Omental fat pad (tissue), 3 donors: ENCODE measurements at regions not wholly inside any gene's neighbourhood (a gene's known extent, or its start where the extent isn't known, plus 50 kb on each side); places are given as distances from the start of the nearest gene placed in this dataset.

ENCODE experiments used
- ATAC-seq: fragments of 150-250 bp; one replicate; pipeline ENCODE4 v1.9.1; 2016; ENCODE audit warnings: mild to moderate bottlenecking, moderate library complexity; ENCODE audit not compliant: low FRiP score
- DNase-seq: peaks from one replicate; pipeline ENCODE4 v3.0.0-alpha.2; 2019; ENCODE audit warnings: low spot score
- CTCF ChIP-seq, 3 donors: fragments of 450-650 bp; IDR thresholded peaks; one replicate each; pipeline ENCODE4 v1.5.1; 2016 to 2017; ENCODE audit warnings: antibody characterized with exemption in 3 of 3, mild to moderate bottlenecking in 3 of 3, moderate library complexity in 2 of 3

GRCh38 chrX:68999356-68999755, 165.9 kb downstream of the PJA1 start:
- DNase-seq, result no peak
- no peak for TF ChIP-seq CTCF (IDR thresholded peaks at IDR 0.05)
- peak; percentile 38 for ATAC-seq

- DNase-seq, result no peak
- ATAC-seq, result no peak
- no peak for TF ChIP-seq CTCF (IDR thresholded peaks at IDR 0.05)
These were observed 166.5 kb downstream of the PJA1 start for GRCh38 chrX:68998716-68999115.

GRCh38 chrX:68997911-68998310, 167.3 kb downstream of the PJA1 start:
- ATAC-seq (peak; percentile 61), DNase-seq (no peak)
- no peak for TF ChIP-seq CTCF (IDR thresholded peaks at IDR 0.05)

- no peak for TF ChIP-seq CTCF (IDR thresholded peaks at IDR 0.05)
- ATAC-seq, result no peak
These were observed 167.7 kb downstream of the PJA1 start for GRCh38 chrX:68997511-68997910.

GRCh38 chrX:68995780-68996551, 167.1 kb downstream of the EFNB1 start:
- DNase-seq (no peak), ATAC-seq (peak; percentile 86)
- TF ChIP-seq CTCF (IDR thresholded peaks at IDR 0.05), result no peak

More at GRCh38 chrX:68997511-68997910, 167.7 kb downstream of the PJA1 start:
- DNase-seq, result no peak

- ATAC-seq (no peak), DNase-seq (no peak)
- no peak for TF ChIP-seq CTCF (IDR thresholded peaks at IDR 0.05)
These were observed 166.6 kb downstream of the EFNB1 start for GRCh38 chrX:68995386-68995779.

- ATAC-seq (no peak), DNase-seq (no peak)
- TF ChIP-seq CTCF (IDR thresholded peaks at IDR 0.05), result no peak
These were observed 166.1 kb downstream of the EFNB1 start for GRCh38 chrX:68994891-68995255.
